ENCODE measurements at regions not wholly inside any gene's neighbourhood (a gene's known extent, or its start where the extent isn't known, plus 50 kb on each side); places are given as distances from the start of the nearest gene placed in this dataset.

DNA sequence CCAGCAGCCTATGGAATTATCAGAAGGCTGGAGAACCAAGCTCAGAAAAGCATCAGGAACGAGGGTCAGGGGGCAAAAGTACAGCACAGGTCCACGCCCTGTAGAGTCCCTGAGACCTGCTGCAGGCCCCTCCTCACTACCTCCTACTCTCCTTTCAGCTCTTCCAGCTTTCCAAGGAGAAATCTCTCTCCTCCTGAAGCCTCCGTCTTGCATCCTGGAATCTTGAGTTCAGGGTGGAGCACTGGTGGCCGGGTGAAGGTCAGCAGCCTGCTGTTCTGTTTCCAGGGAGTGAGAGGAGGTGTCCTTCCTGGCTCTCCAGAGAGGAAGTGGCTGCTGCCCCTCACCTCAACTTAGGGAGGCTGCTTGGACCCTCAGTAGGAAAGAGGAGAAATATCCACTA lies 342.3 kb downstream of the ZSWIM6 start:
- DNase-seq (no peak), ATAC-seq (no peak)
- H3K27me3 ChIP-seq = no peaks in the 10 kb centered on the region
- in situ Hi-C loops (cut with MboI; ENCODE audit: low sequenced_read_pairs in 4 of 4) (loop anchor here in 1 of 4 donors (25.0 kb wide), 1 partner anchor 712 kb away; no protein-coding TSS in a partner anchor), intact Hi-C loops (cut with DNase I; ENCODE audit: low total_unique reads) (no loop called here)
- no peak overlapping the region for H3K4me3 ChIP-seq
- H3K4me1 ChIP-seq = peaks cover 0 to 5% of the 10 kb centered on the region in 2 donors
- H3K9me3 ChIP-seq = no peaks in the 10 kb centered on the region
- H3K36me3 ChIP-seq = no peaks in the 10 kb centered on the region
- H3K27ac ChIP-seq = no peak overlapping the region
- TF ChIP-seq POLR2A (IDR thresholded peaks at IDR 0.05) = no peak
- TF ChIP-seq CTCF (IDR thresholded peaks at IDR 0.05 in 4 of 5, conservative IDR thresholded peaks at IDR 0.05 in 1 of 5) = no peak

GRCh38 chr5:61675015-61675692 lies 343.1 kb downstream of the ZSWIM6 start:
- Histone ChIP-seq H3K4me1 (peaks cover 0 to 5% of the 10 kb centered on the region in 2 donors), H3K9me3 (no peaks in the 10 kb centered on the region), H3K27me3 (no peaks in the 10 kb centered on the region), H3K36me3 (no peaks in the 10 kb centered on the region), H3K4me3 (no peak overlapping the region), H3K27ac (no peak overlapping the region)
- no peak for TF ChIP-seq CTCF (IDR thresholded peaks at IDR 0.05 in 4 of 5, conservative IDR thresholded peaks at IDR 0.05 in 1 of 5)
- TF ChIP-seq POLR2A (IDR thresholded peaks at IDR 0.05) = no peak
- no peak for DNase-seq
- ATAC-seq = no peak
- intact Hi-C loops (cut with DNase I; ENCODE audit: low total_unique reads) = no loop called here
- in situ Hi-C loops (cut with MboI; ENCODE audit: low sequenced_read_pairs in 4 of 4) = no loop called here

DNA sequence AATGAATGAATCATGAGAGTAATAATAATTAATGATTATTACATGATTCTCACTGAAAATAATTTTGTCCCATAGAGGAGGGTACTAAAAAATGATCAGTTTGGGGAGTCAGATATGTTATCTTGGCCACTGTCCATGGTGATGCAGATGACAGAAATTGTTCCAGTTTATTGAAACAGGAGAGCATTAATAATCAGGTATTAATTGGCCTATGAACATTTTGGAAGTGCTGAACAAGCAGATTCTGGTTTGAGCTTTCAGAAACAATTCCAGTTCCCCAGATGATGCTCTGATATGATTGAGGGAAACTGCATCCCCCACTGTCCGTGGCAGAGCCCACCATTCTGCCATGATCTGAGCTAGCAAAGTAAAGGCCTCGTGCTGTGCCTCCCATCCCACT lies 345.2 kb downstream of the ZSWIM6 start:
- in situ Hi-C loops (cut with MboI; ENCODE audit: low sequenced_read_pairs in 4 of 4) (no loop called here), intact Hi-C loops (cut with DNase I; ENCODE audit: low total_unique reads) (no loop called here)
- no peak overlapping the region for H3K27ac ChIP-seq
- H3K27me3 ChIP-seq = no peaks in the 10 kb centered on the region
- TF ChIP-seq CTCF (IDR thresholded peaks at IDR 0.05 in 4 of 5, conservative IDR thresholded peaks at IDR 0.05 in 1 of 5) = no peak
- H3K9me3 ChIP-seq = no peaks in the 10 kb centered on the region
- peaks cover 0 to 5% of the 10 kb centered on the region in 2 donors for H3K4me1 ChIP-seq
- DNase-seq = no peak
- no peak overlapping the region for H3K4me3 ChIP-seq
- H3K36me3 ChIP-seq = no peaks in the 10 kb centered on the region
- no peak for ATAC-seq

DNA sequence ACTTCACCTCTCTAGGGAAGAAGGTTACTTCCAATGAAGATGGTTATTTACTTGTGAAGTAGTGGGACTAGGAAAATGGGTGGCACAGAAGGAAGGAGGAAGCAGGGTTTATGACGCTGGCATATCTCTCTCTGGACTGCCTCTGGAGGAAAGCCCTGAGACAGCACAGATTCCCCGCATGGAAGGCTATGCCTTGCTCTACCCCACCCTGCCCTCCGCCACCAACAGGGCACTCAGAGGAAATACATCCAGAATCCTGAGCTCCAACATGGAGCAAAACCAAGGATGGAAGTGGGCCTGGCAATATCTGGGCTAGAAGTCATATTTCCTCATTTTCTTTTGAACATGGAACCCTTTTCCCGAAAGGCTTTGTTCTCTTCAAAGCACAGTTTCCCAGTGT lies 346.9 kb downstream of the ZSWIM6 start:
- intact Hi-C loops (cut with DNase I; ENCODE audit: low total_unique reads) = no loop called here
- Histone ChIP-seq H3K4me3 (no peak overlapping the region), H3K9me3 (no peaks in the 10 kb centered on the region), H3K27ac (no peak overlapping the region), H3K27me3 (no peaks in the 10 kb centered on the region), H3K36me3 (no peaks in the 10 kb centered on the region), H3K4me1 (no peaks in the 10 kb centered on the region)
- ATAC-seq = no peak
- no peak for TF ChIP-seq POLR2A (IDR thresholded peaks at IDR 0.05)
- no peak for TF ChIP-seq CTCF (IDR thresholded peaks at IDR 0.05 in 4 of 5, conservative IDR thresholded peaks at IDR 0.05 in 1 of 5)
- in situ Hi-C loops (cut with MboI; ENCODE audit: low sequenced_read_pairs in 4 of 4) = no loop called here
- DNase-seq = no peak

GRCh38 chr5:61679562-61679961 lies 347.5 kb downstream of the ZSWIM6 start:
- DNase-seq = no peak
- no peaks in the 10 kb centered on the region for H3K9me3 ChIP-seq
- ATAC-seq = no peak
- no peaks in the 10 kb centered on the region for H3K4me1 ChIP-seq
- intact Hi-C loops (cut with DNase I; ENCODE audit: low total_unique reads) (no loop called here), in situ Hi-C loops (cut with MboI; ENCODE audit: low sequenced_read_pairs in 4 of 4) (no loop called here)
- no peak overlapping the region for H3K27ac ChIP-seq
- no peaks in the 10 kb centered on the region for H3K27me3 ChIP-seq
- no peaks in the 10 kb centered on the region for H3K36me3 ChIP-seq
- H3K4me3 ChIP-seq = no peak overlapping the region
- no peak for TF ChIP-seq CTCF (IDR thresholded peaks at IDR 0.05 in 4 of 5, conservative IDR thresholded peaks at IDR 0.05 in 1 of 5)
- no peak for TF ChIP-seq POLR2A (IDR thresholded peaks at IDR 0.05)

Measured in gastrocnemius medialis (tissue), 4 donors.